IPS-NIHi7 (cell line): ENCODE measurements at regions not wholly inside any gene's neighbourhood (a gene's known extent, or its start where the extent isn't known, plus 50 kb on each side); places are given as distances from the start of the nearest gene placed in this dataset.

Experiments used
- DNase-seq: peaks from one replicate; pipeline ENCODE4 v3.0.0; 2012; ENCODE audit warnings: mixed read lengths; ENCODE audit errors: extremely low spot score

DNA sequence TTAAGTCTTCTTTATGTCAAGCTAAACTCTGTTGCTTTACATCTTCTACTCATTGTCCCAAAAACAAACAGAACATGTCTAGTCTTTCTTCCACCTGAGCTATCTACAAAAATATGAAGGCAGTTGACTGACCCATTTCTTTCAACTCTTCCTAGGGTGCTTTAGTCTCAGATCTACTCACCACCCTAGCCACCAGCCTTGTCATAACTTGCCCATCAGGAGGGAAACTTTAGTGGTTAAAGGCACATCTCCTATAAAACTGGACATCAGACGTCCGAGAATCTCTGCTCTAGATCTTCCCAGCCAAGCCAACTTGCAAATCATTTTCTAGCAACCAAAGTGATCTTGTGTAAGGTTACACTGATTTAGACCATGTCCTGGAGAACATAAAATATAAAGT lies 205.0 kb downstream of the ACTL7B start:
- DNase-seq, result no peak

DNA sequence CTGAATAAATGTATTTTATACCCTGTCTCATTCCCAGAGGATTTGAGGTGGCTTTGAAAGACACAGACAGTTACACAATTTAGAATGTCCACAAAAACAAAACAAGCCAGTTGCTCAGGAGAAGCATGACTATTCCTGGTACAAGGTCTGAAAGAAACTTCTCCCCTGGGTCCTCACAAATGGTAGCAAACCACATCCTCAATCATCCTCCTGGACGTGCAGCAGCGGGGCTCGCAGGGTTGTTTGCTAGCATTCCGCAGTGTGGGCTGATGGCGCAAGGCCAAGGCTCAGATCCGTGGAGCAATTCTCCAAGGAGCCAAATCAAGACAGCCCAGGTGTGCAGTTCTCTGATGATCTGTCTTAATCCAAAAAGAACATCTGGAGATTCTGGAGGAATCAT lies 210.3 kb downstream of the ACTL7B start:
- DNase-seq, result no peak

GRCh38 chr9:108643731-108644510 lies 211.9 kb downstream of the ACTL7B start:
- DNase-seq, result no peak

DNA sequence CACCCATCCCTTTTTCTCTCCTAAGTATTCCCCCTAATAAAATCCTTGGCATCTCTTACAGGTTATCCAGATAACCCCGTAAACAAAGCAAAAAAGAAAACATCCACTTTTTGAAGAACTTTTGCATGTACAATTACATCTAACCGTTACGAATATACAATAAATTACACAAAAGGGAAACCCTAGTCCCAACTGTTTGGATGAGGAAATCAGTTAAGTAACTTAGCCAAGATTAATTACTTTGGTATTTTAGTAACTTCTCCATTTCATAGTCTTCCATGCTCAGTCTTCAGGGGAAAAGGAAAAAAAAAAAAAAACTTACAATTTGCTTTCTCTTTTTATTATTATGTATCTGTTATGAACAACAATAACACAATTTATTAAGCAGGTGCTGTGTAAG lies 212.9 kb downstream of the ACTL7B start:
- DNase-seq, result no peak

DNA sequence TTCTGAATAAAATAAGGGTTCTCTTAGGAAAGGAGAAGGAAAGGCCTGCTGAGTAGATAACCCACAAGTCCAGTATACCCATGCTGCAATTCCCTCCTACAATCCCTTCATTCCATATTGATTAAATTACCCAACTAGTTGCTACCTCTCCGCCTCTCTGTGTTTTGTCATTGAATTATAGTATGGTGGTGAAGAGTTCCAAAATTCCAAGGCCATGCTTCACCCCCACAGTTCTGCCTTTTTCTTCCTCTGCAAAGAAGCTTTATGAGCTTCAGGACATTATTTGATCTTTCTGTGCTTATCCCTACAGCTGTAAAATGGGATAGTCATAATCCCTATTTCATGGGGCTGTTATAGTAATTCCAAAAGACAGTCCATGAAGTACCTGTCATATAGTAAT lies 215.6 kb downstream of the ACTL7B start:
- DNase-seq, result no peak

- no peak for DNase-seq
Observed at GRCh38 chr9:108639696-108640095, 216.1 kb downstream of the ACTL7B start.

DNA sequence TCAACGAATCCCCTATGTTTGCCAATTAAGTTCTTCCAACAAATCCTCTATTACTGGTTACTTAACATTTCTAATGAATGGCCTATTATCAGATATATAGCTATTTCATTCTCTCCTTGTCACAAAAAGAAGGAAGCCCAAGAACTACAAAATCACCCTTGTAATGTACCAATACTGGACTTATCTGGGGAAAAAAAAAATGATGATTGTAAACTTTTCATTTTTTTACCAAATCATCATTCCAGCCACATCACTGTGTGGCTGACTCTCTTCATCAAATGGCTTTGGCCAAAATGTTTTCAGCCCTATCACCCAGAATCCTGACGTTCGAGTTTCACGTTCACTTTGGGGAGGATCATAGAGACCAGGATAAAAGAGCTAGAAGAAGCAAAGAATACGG lies 216.7 kb downstream of the ACTL7B start:
- DNase-seq, result no peak

DNA sequence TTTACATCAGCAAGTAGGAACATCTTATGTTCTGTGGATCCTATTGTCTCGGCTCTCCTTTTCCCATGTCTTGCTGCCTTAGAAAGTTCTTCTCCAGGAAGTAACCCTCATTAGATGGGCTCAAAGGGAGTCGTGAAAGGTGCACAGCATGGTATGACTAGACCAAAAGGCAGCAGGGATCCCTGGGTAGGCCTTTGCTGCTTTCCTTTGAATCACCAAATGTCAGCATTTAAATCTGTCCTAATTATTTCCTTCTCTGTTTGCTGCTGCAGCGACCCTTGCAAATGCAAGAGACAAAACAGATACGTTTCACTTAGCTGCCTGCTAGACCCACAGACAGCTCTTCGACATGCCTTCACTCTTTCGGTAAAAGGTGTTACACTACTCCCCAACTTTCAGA lies 218.4 kb downstream of the ACTL7B start:
- peak; percentile 12 for DNase-seq

- peak; percentile 58 for DNase-seq
Observed at GRCh38 chr9:108636013-108636412, 219.8 kb downstream of the ACTL7B start.

DNA sequence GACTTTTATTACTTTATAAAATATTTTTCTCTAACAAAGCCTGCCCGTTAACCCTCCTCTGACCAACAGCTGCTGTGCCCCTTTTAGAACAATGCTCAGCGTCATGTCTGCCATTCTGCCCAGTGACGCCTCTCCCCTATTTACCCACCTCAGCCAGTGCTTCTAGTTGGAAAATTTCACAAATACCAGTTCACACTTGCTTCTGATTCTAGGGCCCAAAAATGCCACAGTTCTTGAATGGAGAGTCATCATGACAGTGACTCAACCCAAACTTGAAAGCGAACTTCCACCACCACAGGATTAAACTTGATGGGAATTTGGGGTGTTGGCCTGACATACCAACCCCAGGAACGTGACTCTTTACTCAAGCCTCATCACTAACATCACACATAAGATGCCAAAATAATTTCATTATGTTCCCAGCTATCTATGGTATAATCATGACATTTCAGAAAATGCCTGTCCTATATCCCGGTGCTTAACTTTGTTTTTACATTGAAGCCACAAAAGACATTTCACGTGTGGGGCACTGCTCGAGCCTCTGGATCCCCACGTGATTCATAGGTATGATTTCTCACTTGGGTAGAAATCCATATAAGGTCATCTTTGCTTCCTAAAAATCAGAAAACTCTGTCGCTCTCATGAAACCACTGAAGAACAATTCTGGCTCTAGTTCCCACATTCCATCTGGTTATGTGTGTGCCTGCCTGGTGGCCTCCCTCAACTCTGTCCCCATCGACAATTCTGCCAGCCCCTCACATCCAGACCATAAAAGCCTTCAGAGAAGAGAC lies 220.9 kb downstream of the ACTL7B start:
- no peak for DNase-seq

GRCh38 chr9:108634204-108634603 lies 221.6 kb downstream of the ACTL7B start:
- no peak for DNase-seq

DNA sequence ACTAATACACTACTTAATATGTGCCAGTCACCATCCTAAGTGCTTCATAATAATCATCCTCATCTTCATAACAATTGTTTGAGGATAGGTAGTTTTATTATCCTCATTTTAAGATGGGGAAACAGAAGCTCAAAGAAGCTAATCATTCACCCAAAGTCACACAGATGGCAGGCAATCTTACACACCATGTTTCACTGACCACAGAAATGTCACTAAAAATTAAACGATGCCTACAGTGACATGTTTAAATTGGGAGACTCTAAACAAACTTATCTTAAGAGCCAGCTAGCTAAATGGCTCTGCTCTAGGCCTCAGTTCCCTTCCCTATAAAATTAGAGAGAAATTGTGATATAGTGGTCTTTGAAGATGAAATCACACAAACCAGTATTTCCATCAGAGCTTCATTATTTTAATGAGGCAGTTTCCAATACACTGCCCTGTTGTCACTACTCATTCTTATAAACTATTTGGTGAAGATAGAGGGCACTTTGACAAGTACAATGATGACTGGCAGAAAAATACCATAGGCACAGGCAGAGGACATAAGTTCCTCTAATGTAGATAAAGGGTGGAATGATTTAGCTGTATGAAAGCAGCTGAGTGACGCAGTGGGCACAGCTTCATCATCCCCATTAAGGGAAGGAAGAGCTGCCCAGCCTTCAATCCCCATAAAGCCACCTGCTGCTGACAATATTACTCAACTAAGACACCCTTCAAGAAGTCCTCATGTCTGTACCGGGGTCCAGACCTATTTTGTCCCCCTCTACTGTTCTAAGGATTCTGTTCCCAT lies 224.1 kb downstream of the ACTL7B start:
- DNase-seq, result no peak

DNA sequence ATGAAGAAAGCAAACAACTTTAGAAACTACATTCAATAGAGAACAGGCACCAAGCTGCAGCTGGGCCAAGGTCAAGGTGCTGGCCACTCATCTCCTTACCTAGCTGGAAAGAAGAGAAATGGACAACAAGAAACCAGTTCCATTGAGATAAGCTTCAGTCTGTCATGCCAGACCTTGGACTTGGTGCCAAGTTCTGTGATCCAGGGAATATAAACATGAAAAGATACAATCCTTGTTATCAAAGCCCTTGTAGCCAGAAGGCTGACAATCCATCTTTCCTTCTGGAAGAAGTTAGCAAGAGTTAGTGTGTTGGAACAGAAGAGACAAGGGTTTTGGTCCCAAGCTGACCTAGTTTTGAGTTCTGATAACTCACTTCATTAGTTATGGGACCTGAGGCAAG lies 227.5 kb downstream of the ACTL7B start:
- DNase-seq, result no peak

DNA sequence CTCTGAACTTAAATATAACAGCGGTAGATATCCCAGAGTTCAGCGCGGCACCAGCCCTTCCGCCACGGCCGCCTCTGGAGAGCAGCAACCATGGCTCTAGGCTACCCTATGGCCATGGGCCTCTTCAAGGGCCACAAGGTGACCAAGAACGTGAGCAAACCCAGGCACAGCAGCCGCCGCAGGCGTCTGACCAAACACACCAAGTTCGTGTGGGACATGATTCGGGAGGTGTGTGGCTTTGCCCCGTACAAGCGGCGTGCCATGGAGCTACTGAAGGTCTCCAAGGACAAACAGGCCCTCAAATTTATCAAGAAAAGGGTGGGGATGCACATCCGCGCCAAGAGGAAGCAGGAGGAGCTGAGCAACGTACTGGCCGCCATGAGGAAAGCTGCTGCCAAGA lies 229.0 kb downstream of the ACTL7B start:
- DNase-seq, result no peak

DNA sequence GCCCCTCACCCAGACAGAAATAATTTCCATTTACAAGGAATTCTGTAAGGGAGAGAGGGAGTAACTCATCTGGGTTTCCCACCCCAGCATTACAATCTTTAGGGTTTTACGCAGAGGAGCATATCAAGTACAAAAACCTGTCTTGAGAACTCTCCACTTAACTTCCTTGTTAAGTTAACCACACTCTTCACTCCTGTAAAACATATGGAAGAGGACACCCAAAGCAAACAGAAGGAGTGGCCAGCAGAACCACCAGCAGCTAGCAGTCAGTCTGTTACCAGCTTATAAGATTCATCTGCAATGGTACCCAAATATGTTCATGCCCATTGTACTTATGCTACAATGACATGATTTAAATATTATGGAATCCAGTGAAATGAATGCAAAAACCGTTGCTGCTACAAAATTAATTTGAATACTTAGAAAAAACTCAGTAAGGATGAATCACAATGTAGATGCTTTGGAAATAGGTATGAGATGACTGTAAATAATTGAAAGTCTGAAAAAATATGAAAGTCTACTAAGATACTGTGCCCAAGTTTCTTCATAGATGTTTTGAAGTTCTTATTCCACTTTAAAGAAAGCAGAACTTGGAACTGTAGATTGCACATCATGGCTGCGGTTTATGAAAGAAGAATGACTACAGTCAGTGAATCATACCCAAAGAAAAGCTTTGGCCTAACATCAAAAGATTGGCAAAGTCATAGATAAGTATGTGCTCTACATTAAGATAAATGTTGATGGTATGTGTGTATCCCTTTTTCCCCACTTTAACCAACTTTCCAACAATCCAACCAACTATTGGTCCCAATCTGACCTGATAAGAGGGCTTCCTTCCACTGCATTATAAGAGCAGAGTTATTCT lies 233.6 kb downstream of the ACTL7B start:
- no peak for DNase-seq

DNA sequence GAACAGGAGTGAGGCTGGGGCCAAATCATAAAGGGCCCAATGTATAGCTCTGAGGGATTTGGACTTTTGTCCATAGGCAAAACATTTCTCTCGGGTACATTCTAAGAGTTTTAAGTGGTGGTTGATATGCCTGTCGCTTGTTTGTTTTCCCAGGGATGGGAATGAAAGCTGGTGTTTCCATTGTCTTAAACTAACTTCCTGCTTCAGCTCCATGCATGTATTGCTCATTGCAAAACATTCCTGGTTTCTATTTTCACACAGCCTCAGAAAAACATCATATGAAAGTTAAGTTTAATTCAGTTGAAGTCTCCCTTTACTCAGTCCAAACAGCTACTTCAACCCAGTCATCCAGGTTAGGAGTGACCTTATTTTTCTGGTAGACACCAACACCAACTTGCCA lies 235.0 kb downstream of the ACTL7B start:
- DNase-seq, result no peak

DNA sequence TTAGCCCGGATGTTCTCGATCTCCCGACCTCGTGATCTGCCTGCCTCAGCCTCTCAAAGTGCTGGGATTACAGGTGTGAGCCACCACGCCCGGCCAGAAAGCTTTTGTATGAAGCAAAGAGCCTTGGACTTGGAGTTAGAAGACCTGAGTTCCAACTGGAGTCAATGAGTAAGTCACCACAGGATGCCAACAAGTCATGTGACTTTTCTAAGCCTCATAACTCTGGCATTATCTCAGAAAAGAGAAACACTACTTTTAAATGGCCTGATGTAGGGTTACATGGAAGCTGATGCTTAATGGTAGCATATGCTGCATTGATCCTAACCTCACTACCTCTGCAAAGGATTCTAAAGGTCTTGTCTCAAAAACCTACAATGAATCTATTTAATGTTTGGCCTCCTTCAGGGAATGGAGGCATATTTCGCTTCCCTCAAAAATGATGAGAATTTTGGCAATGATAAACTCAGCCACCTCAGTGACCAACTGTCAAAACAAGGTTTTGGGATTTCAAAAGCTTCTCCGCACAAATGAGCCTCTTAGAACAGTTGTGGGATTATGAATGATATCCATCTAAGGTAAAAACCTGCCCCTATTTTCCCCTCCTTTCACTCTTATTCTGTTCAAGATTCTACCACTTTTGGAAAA lies 236.8 kb downstream of the ACTL7B start:
- no peak for DNase-seq

GRCh38 chr9:108617676-108618075 lies 238.1 kb downstream of the ACTL7B start:
- DNase-seq, result no peak

- no peak for DNase-seq
Observed at GRCh38 chr9:108615152-108615551, 240.6 kb downstream of the ACTL7B start.

GRCh38 chr9:108612513-108612912 lies 243.3 kb downstream of the ACTL7B start:
- no peak for DNase-seq

DNA sequence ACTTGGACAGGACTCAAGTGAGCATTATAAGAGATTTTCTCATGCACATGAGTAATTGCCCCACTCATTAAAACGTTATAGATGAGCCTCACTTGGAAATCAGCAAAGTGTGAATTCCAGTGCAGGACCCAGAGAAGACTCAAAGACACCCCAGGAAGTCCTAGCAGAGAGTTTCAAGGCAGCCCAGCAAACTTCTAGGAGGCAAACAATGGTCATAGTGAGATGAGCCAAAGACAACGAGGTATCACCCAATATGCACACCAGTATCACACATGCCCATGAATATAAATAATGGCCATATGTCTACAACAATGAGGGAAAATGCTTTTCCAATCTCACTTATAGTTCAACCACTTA lies 245.9 kb downstream of the ACTL7B start:
- no peak for DNase-seq
